PFSK-1 (cell line): ENCODE measurements at regions not wholly inside any gene's neighbourhood (a gene's known extent, or its start where the extent isn't known, plus 50 kb on each side); places are given as distances from the start of the nearest gene placed in this dataset.

ENCODE experiments used
- POLR2AphosphoS5 ChIP-seq: IDR thresholded peaks from 2 replicates; pipeline ENCODE4 v1.6.1; 2012; ENCODE audit warnings: low read depth, mild to moderate bottlenecking, control low read depth, low read length, moderate library complexity
- TAF1 ChIP-seq: IDR thresholded peaks from 2 replicates; pipeline ENCODE4 v1.6.1; 2012; ENCODE audit warnings: low read length, control low read depth, borderline replicate concordance; ENCODE audit not compliant: insufficient read depth
- TF ChIP-seq, protein P1 (sequence below), 2 experiments: IDR thresholded peaks; 2 replicates each; pipeline versions ENCODE4 v1.6.1 to v1.8.0; 2011 to 2012; ENCODE audit warnings: low read depth in 2 of 2, low read length in 2 of 2, control low read depth in 1 of 2, inconsistent platforms in 1 of 2, mild to moderate bottlenecking in 1 of 2, moderate library complexity in 1 of 2; ENCODE audit not compliant: insufficient read depth in 1 of 2

DNA sequence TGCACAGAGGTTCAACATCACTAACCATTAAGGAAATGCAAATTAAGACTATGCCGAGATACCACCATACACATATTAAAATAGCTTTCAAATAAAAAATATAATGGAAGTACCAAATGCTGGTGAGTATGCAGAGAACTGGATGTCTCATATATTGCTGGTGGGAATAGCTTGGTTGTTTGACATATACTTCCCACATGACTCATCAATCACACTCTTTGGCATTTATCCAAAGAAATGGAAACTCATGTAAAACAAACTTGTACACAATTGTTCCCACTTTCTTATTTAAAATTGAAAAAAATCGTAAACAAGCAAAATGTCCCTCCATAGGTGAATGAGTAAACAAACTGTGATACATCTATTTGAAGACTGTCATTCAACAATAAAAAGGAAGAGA is 982.6 kb upstream of the ATXN8OS start:
- TF ChIP-seq TAF1 (no peak), POLR2AphosphoS5 (no peak)
- TF ChIP-seq, protein P1, sequence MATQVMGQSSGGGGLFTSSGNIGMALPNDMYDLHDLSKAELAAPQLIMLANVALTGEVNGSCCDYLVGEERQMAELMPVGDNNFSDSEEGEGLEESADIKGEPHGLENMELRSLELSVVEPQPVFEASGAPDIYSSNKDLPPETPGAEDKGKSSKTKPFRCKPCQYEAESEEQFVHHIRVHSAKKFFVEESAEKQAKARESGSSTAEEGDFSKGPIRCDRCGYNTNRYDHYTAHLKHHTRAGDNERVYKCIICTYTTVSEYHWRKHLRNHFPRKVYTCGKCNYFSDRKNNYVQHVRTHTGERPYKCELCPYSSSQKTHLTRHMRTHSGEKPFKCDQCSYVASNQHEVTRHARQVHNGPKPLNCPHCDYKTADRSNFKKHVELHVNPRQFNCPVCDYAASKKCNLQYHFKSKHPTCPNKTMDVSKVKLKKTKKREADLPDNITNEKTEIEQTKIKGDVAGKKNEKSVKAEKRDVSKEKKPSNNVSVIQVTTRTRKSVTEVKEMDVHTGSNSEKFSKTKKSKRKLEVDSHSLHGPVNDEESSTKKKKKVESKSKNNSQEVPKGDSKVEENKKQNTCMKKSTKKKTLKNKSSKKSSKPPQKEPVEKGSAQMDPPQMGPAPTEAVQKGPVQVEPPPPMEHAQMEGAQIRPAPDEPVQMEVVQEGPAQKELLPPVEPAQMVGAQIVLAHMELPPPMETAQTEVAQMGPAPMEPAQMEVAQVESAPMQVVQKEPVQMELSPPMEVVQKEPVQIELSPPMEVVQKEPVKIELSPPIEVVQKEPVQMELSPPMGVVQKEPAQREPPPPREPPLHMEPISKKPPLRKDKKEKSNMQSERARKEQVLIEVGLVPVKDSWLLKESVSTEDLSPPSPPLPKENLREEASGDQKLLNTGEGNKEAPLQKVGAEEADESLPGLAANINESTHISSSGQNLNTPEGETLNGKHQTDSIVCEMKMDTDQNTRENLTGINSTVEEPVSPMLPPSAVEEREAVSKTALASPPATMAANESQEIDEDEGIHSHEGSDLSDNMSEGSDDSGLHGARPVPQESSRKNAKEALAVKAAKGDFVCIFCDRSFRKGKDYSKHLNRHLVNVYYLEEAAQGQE (IDR thresholded peaks at IDR 0.05; ENCODE audit: insufficient read depth in 1 of 2, low read depth in 2 of 2, low read length in 2 of 2), result no peak
